ENCODE measurements at regions not wholly inside any gene's neighbourhood (a gene's known extent, or its start where the extent isn't known, plus 50 kb on each side); places are given as distances from the start of the nearest gene placed in this dataset.
"Not testable (repeated sequence)": the region's sequence is repeated elsewhere in the genome, so short reads cannot be mapped to it uniquely, and the experiment has no call there.

- no peak for DNase-seq
Observed at GRCh38 chr4:161329852-161330251, 833.9 kb downstream of the FSTL5 start.

DNA sequence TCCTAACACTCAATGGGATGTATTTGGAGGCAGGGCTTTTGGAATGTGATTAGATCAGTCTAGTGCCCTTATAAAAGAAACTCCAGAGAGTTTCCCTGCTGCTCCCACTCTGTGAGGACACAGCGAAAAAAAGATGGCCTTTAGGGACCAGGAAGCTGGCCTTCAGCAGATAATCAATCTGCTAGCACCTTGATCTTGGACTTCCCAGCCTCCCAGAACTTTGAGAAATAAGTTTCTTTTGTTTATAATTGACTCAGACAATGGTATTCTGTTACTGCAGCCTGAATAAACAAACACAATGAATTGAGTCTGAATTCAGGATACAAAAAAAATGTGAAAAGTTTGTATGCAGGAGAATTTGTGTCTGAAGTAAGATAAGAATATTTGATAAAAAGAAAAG lies 842.1 kb downstream of the FSTL5 start:
- no peak for DNase-seq

DNA sequence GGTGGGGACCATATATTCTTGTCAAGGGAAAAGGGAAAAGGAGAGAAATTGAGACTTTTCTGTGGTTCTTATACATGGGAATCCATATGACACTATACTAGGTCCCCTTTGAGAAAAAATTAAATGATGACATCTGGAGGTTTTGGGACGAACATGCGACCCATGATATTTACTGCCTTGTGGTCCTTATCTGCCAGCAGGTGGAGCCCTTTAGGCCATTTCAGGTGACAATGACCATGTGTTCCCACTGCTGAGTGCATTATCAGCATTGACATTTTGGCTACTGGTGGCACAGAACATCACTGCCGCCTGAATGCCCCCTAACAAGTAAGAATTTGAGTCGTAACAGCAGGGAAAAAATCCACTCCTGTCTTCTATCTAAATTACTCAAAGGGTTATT lies 843.4 kb downstream of the FSTL5 start:
- peak; percentile 8 for DNase-seq

DNA sequence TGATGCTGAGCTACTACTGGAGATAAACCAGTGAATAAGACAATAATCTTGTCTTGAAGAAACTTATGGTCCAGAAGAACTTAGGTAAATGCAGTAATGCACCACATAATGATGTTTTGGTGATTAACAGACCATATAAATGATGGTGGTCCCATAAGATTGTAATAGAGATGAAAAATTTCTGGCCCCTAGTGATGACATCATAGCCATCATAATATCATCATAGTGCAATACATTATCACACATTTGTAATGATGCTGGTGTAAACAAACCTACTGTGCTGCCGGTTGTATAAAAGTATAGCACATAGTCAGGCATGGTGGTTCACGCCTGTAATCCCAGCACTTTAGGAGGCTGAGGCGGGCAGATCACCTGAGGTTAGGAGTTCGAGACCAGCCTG lies 846.8 kb downstream of the FSTL5 start:
- no peak for DNase-seq

DNA sequence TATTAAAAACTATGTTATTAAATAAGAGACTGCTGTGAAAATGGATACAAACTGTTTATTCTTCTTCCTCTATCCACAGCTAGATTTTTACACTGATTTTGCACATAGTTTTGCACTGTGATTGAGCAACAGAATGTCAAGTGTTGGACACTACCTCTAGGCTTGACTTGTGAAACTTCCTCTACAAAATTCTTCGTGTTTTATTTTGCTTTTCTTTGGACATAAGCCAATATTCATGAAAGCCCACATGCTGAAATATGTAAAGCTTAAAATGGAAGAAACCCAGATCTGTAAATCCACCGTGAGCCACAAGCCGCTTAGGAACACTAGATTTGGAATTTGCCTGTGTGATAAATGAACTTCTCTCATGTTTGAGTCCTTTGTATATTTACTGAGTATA lies 849.4 kb downstream of the FSTL5 start:
- DNase-seq: no peak

- DNase-seq: no peak
Observed at GRCh38 chr4:161303551-161303950, 860.2 kb downstream of the FSTL5 start.

- no peak for DNase-seq
Observed at GRCh38 chr4:161291222-161291621, 872.6 kb downstream of the FSTL5 start.

GRCh38 chr4:161287678-161288352 lies 876.0 kb downstream of the FSTL5 start:
- DNase-seq: no peak

DNA sequence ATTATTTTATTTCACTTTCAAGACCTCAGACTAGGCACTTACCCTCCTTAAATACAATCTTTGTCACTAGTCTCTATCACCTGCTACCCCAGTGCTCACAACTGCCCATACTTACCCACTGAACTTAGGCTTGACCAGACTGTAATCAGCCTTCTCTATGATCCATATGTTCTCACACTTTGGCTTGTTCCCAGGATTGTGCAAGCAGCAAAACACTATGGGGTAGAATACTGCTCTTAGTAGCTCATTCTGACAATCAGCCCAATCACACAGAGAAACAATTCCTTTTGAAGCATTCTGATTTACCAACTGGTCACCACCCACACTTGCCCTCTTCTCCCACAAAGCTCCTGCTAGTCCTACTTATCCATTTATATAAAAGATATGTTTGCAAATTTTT lies 878.3 kb downstream of the FSTL5 start:
- DNase-seq: no peak

DNA sequence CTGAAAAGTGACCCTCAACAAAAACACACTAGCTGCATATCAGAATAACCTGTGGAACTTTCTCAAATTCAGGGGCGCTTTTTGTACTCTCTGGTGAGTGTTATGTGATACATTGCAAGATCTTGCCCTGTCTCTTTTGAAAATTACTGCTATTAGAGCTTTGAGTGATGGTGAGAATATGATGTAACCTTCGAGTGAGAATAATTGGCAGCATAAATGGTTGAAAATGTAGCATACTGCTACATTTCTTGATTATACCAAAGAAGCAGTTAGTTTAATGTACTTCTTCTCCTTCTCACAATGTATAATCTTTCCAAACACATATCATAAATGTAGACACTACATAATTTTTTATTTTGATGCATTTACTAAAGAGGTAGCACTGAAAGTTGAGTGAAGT lies 882.9 kb downstream of the FSTL5 start:
- no peak for DNase-seq

DNA sequence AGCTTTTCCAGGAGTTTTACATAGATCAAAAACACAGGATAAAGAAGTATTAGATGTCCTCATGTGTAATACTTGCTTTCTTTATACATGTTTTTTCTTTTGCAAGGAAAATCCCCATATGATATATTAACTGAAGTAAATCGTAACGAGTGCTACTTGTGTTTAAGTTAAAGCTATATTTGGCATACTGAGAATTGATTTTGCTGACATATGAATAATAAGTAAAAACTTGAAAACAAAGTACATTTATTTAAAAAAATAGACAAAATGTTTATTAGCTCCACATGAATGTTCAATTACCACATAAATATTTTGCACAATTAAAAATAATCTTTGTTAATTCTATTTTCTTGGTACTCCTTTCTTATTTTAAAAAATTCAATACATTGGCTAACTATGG lies 884.7 kb downstream of the FSTL5 start:
- no peak for DNase-seq

- not testable (repeated sequence) for DNase-seq
Observed at GRCh38 chr4:161277150-161277787, 886.5 kb downstream of the FSTL5 start.

DNA sequence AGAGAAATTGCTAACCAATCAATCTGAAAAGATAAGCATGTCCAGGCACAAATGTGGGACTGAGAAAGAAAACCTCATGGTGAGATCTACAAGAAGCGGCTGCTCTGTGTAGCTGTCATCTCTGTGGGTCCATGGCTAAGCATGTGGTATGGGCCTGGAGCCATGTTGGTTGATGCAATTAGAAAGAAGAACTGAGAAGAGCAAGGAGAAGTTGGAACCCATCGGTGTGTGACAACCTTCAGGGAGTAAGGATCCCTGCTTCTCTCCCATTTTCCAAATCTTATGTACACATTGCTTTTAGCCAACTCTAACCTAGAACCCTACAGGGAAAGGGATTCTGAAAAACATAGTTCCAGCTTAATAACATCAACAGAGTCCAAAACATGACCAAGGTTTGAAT lies 890.2 kb downstream of the FSTL5 start:
- DNase-seq: no peak

DNA sequence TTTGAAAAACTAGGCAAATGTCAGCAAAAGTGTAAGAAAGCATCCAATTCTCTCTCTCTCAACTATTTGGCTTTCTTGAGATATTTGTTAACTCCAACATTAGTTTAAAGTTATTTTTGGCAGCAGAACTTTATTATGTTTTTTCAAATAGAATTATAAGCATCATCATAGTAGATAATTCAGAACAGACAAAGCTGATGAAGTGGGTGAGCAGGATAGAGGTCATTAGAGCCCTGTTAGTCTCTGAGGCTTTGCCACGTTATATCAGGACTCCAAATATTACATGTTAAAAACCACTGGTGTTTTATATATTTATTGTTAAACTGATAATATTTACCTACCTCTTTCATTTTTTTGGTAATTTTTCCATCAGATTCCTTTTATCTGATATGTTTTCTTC lies 903.0 kb downstream of the FSTL5 start:
- DNase-seq: no peak

DNA sequence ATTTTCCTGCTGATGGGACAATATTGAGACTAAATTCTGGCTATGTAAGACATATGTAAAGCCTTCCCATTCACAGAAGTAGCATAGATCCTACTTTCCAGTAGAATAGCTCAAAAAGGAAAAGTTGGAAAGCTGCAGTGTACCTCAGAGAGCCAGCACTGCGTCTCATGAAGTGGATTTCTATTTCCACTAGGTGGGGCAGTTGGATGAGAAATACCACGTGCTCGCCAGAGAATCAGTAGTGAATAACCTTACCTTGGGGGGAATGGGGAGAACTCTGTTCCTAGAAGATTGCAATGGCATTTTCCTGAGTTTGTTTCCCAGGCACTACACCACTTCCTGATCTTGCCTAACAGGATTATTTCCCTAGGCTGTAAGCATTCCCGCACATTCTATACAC lies 907.1 kb downstream of the FSTL5 start:
- no peak for DNase-seq

DNA sequence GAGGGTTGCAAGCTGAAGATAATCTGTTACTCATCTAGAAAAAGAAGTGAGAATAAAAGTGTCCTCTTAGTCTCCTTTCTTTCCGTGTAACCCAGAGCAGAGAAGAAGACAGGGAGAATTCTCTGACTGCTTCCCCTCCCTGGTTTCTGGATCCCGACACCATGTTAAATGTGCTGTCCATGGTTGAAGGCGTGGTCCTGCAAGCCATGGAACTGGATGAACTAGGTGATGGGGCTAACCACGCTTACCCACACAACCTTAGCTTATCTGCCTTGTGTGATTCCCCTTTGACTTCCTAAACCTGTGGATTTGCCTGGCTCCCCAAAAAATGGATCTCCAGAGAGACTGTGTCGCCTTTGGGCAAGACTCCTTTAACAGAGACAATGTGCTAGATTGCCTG lies 907.6 kb downstream of the FSTL5 start:
- DNase-seq: no peak

- no peak for DNase-seq
Observed at GRCh38 chr4:161254375-161254774, 909.4 kb downstream of the FSTL5 start.

GRCh38 chr4:161252520-161253141 lies 911.2 kb downstream of the FSTL5 start:
- no peak for DNase-seq

DNA sequence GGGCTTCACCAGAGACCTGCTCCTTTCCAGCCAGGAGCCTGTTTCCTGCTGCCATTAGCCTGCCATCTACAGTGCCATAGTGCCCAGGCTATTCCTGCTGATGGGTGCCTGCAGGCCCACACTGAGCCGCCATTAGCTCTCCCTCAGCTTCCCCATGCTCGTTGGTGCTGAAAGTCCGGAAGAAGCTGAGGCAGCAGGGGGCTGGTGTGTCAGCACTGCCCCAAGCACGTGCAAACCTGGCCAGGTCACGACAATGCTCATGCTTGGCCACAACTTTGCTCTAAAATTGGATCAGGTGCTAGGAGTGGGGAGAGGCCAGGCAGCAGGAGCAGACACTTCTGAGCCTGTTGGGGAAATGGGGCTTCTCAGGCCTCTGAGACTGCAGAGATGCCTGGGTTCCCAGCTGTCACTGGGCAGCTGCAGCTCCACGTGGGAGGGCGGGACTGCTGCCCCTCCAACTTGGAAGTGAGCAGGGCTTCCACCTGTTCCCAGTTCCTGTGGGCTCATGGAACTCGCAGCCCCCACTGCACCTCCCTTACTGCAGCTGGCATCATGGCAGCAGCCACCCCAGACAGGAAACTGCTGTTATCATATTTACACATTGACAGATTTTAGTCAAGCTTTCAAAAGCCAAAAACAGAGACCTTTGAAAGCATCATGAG lies 913.9 kb downstream of the FSTL5 start:
- no peak for DNase-seq

GRCh38 chr4:161248880-161249279 lies 914.9 kb downstream of the FSTL5 start:
- no peak for DNase-seq

DNA sequence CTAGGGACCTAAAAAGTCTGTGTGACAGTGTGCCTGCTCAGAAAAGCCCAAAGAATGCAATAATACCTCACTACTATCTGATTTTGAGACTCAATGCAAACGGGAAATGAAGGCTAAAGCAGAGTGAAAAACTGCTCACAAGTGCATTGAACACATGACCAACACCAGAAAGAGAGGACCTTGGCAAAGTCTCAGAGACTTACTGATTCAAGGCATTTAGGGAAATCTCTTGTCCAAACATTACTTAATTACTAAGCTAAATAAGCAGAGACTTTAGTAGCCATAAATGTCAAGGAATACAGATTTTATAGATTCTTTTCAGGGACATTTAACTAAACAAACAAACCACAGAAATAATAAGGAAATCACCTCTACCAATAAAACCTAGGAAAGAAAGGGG lies 916.0 kb downstream of the FSTL5 start:
- DNase-seq: no peak

DNA sequence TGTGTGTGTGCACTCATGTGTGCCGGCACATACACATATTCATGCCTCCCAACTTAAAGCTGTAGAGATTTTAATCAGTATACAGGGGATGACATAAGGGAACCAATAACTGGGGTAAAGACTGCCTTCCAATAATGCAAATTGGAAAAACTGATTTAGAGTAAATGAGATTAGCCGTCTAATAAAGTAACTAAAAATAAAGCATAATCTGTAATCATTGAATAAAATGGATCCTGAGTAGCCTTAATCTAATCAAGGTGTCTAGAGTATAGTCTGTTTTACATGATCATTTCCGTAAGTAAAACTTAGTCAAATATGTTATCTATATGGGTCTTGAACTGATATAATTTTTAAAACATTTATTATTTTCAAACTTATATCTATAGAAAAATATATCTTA lies 925.8 kb downstream of the FSTL5 start:
- DNase-seq: no peak

- DNase-seq: no peak
Observed at GRCh38 chr4:161237495-161237894, 926.3 kb downstream of the FSTL5 start.

- no peak for DNase-seq
Observed at GRCh38 chr4:161225327-161225726, 938.5 kb downstream of the FSTL5 start.

Measured in NCI-H1105 treated with DMSO at 0.1 percent for 48 hours (cell line).